C4-2B (cell line): ENCODE measurements at regions not wholly inside any gene's neighbourhood (a gene's known extent, or its start where the extent isn't known, plus 50 kb on each side); places are given as distances from the start of the nearest gene placed in this dataset.

Experiments
- ZFX ChIP-seq: fragments of 450-650 bp; IDR thresholded peaks from 2 replicates; pipeline ENCODE4 v1.6.1; 2017
- TF ChIP-seq, protein P1 (sequence below): fragments of 450-650 bp; conservative IDR thresholded peaks from 2 replicates; pipeline ENCODE4 v1.5.1; 2017; ENCODE audit warnings: mild to moderate bottlenecking

DNA sequence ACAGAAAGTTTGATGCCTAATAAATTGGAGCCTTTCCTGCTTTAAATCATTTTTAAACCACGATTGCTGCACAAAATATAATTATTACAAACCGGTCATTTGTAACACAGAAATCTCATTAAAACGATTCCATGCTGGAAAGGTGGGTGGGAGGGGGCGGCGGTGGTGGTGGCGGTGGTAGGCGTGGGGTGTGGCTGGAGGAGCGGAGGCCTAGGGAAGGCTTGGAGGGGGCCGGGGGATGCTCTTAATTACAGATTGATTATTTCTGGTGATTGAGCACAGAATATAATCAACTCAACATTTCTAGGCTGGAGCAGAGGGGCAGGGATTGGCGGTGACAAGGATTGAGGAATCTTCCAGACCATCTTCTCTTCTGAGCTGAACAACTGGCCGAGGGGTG, 157.5 kb downstream of the TRIM29 start:
- TF ChIP-seq, protein P1, sequence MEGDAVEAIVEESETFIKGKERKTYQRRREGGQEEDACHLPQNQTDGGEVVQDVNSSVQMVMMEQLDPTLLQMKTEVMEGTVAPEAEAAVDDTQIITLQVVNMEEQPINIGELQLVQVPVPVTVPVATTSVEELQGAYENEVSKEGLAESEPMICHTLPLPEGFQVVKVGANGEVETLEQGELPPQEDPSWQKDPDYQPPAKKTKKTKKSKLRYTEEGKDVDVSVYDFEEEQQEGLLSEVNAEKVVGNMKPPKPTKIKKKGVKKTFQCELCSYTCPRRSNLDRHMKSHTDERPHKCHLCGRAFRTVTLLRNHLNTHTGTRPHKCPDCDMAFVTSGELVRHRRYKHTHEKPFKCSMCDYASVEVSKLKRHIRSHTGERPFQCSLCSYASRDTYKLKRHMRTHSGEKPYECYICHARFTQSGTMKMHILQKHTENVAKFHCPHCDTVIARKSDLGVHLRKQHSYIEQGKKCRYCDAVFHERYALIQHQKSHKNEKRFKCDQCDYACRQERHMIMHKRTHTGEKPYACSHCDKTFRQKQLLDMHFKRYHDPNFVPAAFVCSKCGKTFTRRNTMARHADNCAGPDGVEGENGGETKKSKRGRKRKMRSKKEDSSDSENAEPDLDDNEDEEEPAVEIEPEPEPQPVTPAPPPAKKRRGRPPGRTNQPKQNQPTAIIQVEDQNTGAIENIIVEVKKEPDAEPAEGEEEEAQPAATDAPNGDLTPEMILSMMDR = no peak
- TF ChIP-seq ZFX = no peak
